Mucosa of gallbladder (tissue), 1 donor: ENCODE measurements at regions not wholly inside any gene's neighbourhood (a gene's known extent, or its start where the extent isn't known, plus 50 kb on each side); places are given as distances from the start of the nearest gene placed in this dataset.
"Not testable (repeated sequence)": the region's sequence is repeated elsewhere in the genome, so short reads cannot be mapped to it uniquely, and the experiment has no call there.

Experiments used
- DNase-seq: peaks from one replicate; pipeline ENCODE4 v3.0.0-alpha.2; 2020; ENCODE audit warnings: low spot score
- donor health status: DM: no; HTN: no; CAD: no.

GRCh38 chr17:5864741-5865657, 205.2 kb upstream of the WSCD1 start:
- no peak for DNase-seq

- no peak for DNase-seq
Measured at GRCh38 chr17:5866978-5867377, 203.2 kb upstream of the WSCD1 start.

- no peak for DNase-seq
Measured at GRCh38 chr17:5869041-5869745, 201.0 kb upstream of the WSCD1 start.

GRCh38 chr17:5870231-5870953, 199.8 kb upstream of the WSCD1 start:
- no peak for DNase-seq

- DNase-seq: no peak
Measured at GRCh38 chr17:5871666-5872065, 198.5 kb upstream of the WSCD1 start.

GRCh38 chr17:5872831-5873230, 197.3 kb upstream of the WSCD1 start:
- DNase-seq: no peak

GRCh38 chr17:5873781-5874180, 196.4 kb upstream of the WSCD1 start:
- no peak for DNase-seq

- DNase-seq: no peak
Measured at GRCh38 chr17:5874486-5874885, 195.7 kb upstream of the WSCD1 start.

- no peak for DNase-seq
Measured at GRCh38 chr17:5877366-5877765, 192.8 kb upstream of the WSCD1 start.

- no peak for DNase-seq
Measured at GRCh38 chr17:5877948-5878347, 192.2 kb upstream of the WSCD1 start.

GRCh38 chr17:5881849-5882248, 188.3 kb upstream of the WSCD1 start:
- DNase-seq: no peak

GRCh38 chr17:5883775-5884665, 186.2 kb upstream of the WSCD1 start:
- DNase-seq: no peak

- no peak for DNase-seq
Measured at GRCh38 chr17:5885336-5885735, 184.8 kb upstream of the WSCD1 start.

GRCh38 chr17:5888811-5889210, 181.4 kb upstream of the WSCD1 start:
- no peak for DNase-seq

- no peak for DNase-seq
Measured at GRCh38 chr17:5892921-5893675, 177.1 kb upstream of the WSCD1 start.

GRCh38 chr17:5893741-5894140, 176.4 kb upstream of the WSCD1 start:
- no peak for DNase-seq

GRCh38 chr17:5895276-5895675, 174.9 kb upstream of the WSCD1 start:
- DNase-seq: no peak

- no peak for DNase-seq
Measured at GRCh38 chr17:5896215-5896614, 174.0 kb upstream of the WSCD1 start.

- DNase-seq: no peak
Measured at GRCh38 chr17:5897275-5897911, 172.8 kb upstream of the WSCD1 start.

- not testable (repeated sequence) for DNase-seq
Measured at GRCh38 chr17:5897981-5898380, 172.2 kb upstream of the WSCD1 start.
